ENCODE measurements at regions not wholly inside any gene's neighbourhood (a gene's known extent, or its start where the extent isn't known, plus 50 kb on each side); places are given as distances from the start of the nearest gene placed in this dataset.

- H3K4me1 Mint-ChIP-seq = no peaks in the 10 kb centered on the region
- DNase-seq = no peak
- Histone ChIP-seq H3K9me3 (replicated peaks in 1 of 2; ENCODE audit: control insufficient read depth in 1 of 2, insufficient read depth in 1 of 2, low read length in 2 of 2) (no peaks in the 10 kb centered on the region), H3K9ac (ENCODE audit: insufficient read depth, low read length, poor library complexity, severe bottlenecking) (no peak overlapping the region), H4K20me1 (ENCODE audit: insufficient read depth, low read length) (no peaks in the 10 kb centered on the region), H3K4me2 (replicated peaks; ENCODE audit: extremely low read depth, low read length, poor library complexity, severe bottlenecking) (no peak overlapping the region), H3K27ac (ENCODE audit: low read depth in 1 of 2, low read length in 2 of 2) (no peak overlapping the region), H3K4me1 (ENCODE audit: control insufficient read depth in 1 of 2, insufficient read depth in 2 of 2, low read length in 2 of 2) (no peaks in the 10 kb centered on the region), H3K4me3 (replicated peaks in 1 of 3; ENCODE audit: low read depth in 2 of 3, low read length in 3 of 3) (no peak overlapping the region), H3K27me3 (ENCODE audit: control insufficient read depth in 2 of 2, insufficient read depth in 2 of 2, low read length in 2 of 2) (no peaks in the 10 kb centered on the region), H3K79me2 (ENCODE audit: insufficient read depth, low read length) (no peaks in the 10 kb centered on the region), H2AFZ (ENCODE audit: insufficient read depth, low read depth, low read length, poor library complexity, severe bottlenecking) (no peak overlapping the region), H3K36me3 (replicated peaks in 1 of 2; ENCODE audit: control insufficient read depth in 1 of 2, insufficient read depth in 2 of 2, low read length in 2 of 2) (no peaks in the 10 kb centered on the region)
- no peaks in the 10 kb centered on the region for H3K9me3 Mint-ChIP-seq
- peaks cover 0 to 2% (median 0%) of the 10 kb centered on the region in 3 donors for H3K27me3 Mint-ChIP-seq (ENCODE audit: low read depth in 3 of 3)
- TF ChIP-seq CTCF (IDR thresholded peaks at IDR 0.05) = no peak
- no CpG with 5 or more reads among the region's 4 CpGs for WGBS (ENCODE audit: insufficient coverage)
- intact Hi-C loops (cut with micrococcal nuclease) = no loop called here
- no peak overlapping the region for H3K4me3 Mint-ChIP-seq
- H3K36me3 Mint-ChIP-seq = no peaks in the 10 kb centered on the region
- H3K27ac Mint-ChIP-seq = no peak overlapping the region
Measured at GRCh38 chr6:101120747-101121146, 239.6 kb upstream of the ASCC3 start.

- Histone ChIP-seq H2AFZ (ENCODE audit: insufficient read depth, low read depth, low read length, poor library complexity, severe bottlenecking) (no peak overlapping the region), H3K79me2 (ENCODE audit: insufficient read depth, low read length) (no peaks in the 10 kb centered on the region), H4K20me1 (ENCODE audit: insufficient read depth, low read length) (no peaks in the 10 kb centered on the region), H3K4me1 (ENCODE audit: control insufficient read depth in 1 of 2, insufficient read depth in 2 of 2, low read length in 2 of 2) (no peaks in the 10 kb centered on the region), H3K4me2 (replicated peaks; ENCODE audit: extremely low read depth, low read length, poor library complexity, severe bottlenecking) (no peak overlapping the region), H3K36me3 (replicated peaks in 1 of 2; ENCODE audit: control insufficient read depth in 1 of 2, insufficient read depth in 2 of 2, low read length in 2 of 2) (no peaks in the 10 kb centered on the region), H3K27me3 (ENCODE audit: control insufficient read depth in 2 of 2, insufficient read depth in 2 of 2, low read length in 2 of 2) (no peaks in the 10 kb centered on the region), H3K9ac (ENCODE audit: insufficient read depth, low read length, poor library complexity, severe bottlenecking) (no peak overlapping the region), H3K4me3 (replicated peaks in 1 of 3; ENCODE audit: low read depth in 2 of 3, low read length in 3 of 3) (no peak overlapping the region), H3K27ac (ENCODE audit: low read depth in 1 of 2, low read length in 2 of 2) (no peak overlapping the region), H3K9me3 (replicated peaks in 1 of 2; ENCODE audit: control insufficient read depth in 1 of 2, insufficient read depth in 1 of 2, low read length in 2 of 2) (no peaks in the 10 kb centered on the region)
- Mint-ChIP-seq H3K4me1 (no peaks in the 10 kb centered on the region), H3K36me3 (no peaks in the 10 kb centered on the region), H3K27me3 (ENCODE audit: low read depth in 3 of 3) (no peaks in the 10 kb centered on the region), H3K4me3 (no peak overlapping the region), H3K9me3 (peaks cover 0 to 1% (median 0%) of the 10 kb centered on the region in 7 donors), H3K27ac (no peak overlapping the region)
- intact Hi-C loops (cut with micrococcal nuclease) = no loop called here
- TF ChIP-seq CTCF (IDR thresholded peaks at IDR 0.05) = no peak
- WGBS (ENCODE audit: insufficient coverage) = 88% methylated on average over 1 of the region's 3 CpGs
- no peak for DNase-seq
Measured at GRCh38 chr6:101125380-101125971, 244.3 kb upstream of the ASCC3 start.

Data from CD14-positive monocyte (primary cell).